Activated T-helper 1 cell treated with anti-CD3 and anti-CD28 coated beads, Interleukin-12 subunit alpha, Interleukin-12 subunit beta, Interleukin-2, Interleukin-4 antibody, amounts not matched to agents 30 ng/mL and 10 ng/mL and 1 ng/mL, durations not matched to agents 14 hours and 24 hours and 36 hours (primary cell): ENCODE measurements at regions not wholly inside any gene's neighbourhood (a gene's known extent, or its start where the extent isn't known, plus 50 kb on each side); places are given as distances from the start of the nearest gene placed in this dataset.
"Not testable (repeated sequence)": the region's sequence is repeated elsewhere in the genome, so short reads cannot be mapped to it uniquely, and the experiment has no call there.

Source experiments
- DNase-seq: peaks from one replicate; pipeline ENCODE4 v3.0.0; 2021; ENCODE audit warnings: low spot score
- H3K27ac Mint-ChIP-seq: one replicate; pipeline ENCODE4 v1.8.0; 2021; ENCODE audit warnings: mild to moderate bottlenecking, mixed read lengths
- H3K27me3 Mint-ChIP-seq: one replicate; pipeline ENCODE4 v1.8.0; 2022; ENCODE audit warnings: mild to moderate bottlenecking, moderate library complexity, mixed read lengths; ENCODE audit not compliant: insufficient read depth
- H3K36me3 Mint-ChIP-seq: one replicate; pipeline ENCODE4 v1.8.0; 2021; ENCODE audit warnings: low read depth, mixed read lengths
- H3K4me1 Mint-ChIP-seq: one replicate; pipeline ENCODE4 v1.8.0; 2021; ENCODE audit warnings: low read depth, mixed read lengths
- H3K4me3 Mint-ChIP-seq: one replicate; pipeline ENCODE4 v1.8.0; 2021; ENCODE audit warnings: mild to moderate bottlenecking, moderate library complexity, mixed read lengths
- H3K9me3 Mint-ChIP-seq: one replicate; pipeline ENCODE4 v1.8.0; 2021; ENCODE audit warnings: mixed read lengths
- intact Hi-C: fragments of 100-400 bp; cut with micrococcal nuclease; formaldehyde crosslinking; loops from one replicate; pipeline ENCODE4 v1.15.1; 2024

- H3K4me1 Mint-ChIP-seq = no peaks in the 10 kb centered on the region
- intact Hi-C loops = no loop called here
- no peaks in the 10 kb centered on the region for H3K9me3 Mint-ChIP-seq
- H3K4me3 Mint-ChIP-seq = no peak overlapping the region
- H3K27me3 Mint-ChIP-seq = peaks cover 5% of the 10 kb centered on the region
- no peaks in the 10 kb centered on the region for H3K36me3 Mint-ChIP-seq
- H3K27ac Mint-ChIP-seq = no peak overlapping the region
- DNase-seq = no peak
Observed at GRCh38 chr10:118820326-118821116, 65.8 kb upstream of the CACUL1 start.

GRCh38 chr10:118823256-118823907, 68.6 kb upstream of the CACUL1 start:
- no peak for DNase-seq
- intact Hi-C loops = no loop called here
- H3K4me3 Mint-ChIP-seq = no peak overlapping the region
- peaks cover 5% of the 10 kb centered on the region for H3K9me3 Mint-ChIP-seq
- no peaks in the 10 kb centered on the region for H3K4me1 Mint-ChIP-seq
- H3K27ac Mint-ChIP-seq = no peak overlapping the region
- no peaks in the 10 kb centered on the region for H3K36me3 Mint-ChIP-seq
- no peaks in the 10 kb centered on the region for H3K27me3 Mint-ChIP-seq

- no peak overlapping the region for H3K4me3 Mint-ChIP-seq
- no peak for DNase-seq
- peaks cover 7% of the 10 kb centered on the region for H3K9me3 Mint-ChIP-seq
- intact Hi-C loops = no loop called here
- no peak overlapping the region for H3K27ac Mint-ChIP-seq
- no peaks in the 10 kb centered on the region for H3K4me1 Mint-ChIP-seq
- H3K36me3 Mint-ChIP-seq = no peaks in the 10 kb centered on the region
- no peaks in the 10 kb centered on the region for H3K27me3 Mint-ChIP-seq
Observed at GRCh38 chr10:118827053-118827452, 72.3 kb upstream of the CACUL1 start.

DNA sequence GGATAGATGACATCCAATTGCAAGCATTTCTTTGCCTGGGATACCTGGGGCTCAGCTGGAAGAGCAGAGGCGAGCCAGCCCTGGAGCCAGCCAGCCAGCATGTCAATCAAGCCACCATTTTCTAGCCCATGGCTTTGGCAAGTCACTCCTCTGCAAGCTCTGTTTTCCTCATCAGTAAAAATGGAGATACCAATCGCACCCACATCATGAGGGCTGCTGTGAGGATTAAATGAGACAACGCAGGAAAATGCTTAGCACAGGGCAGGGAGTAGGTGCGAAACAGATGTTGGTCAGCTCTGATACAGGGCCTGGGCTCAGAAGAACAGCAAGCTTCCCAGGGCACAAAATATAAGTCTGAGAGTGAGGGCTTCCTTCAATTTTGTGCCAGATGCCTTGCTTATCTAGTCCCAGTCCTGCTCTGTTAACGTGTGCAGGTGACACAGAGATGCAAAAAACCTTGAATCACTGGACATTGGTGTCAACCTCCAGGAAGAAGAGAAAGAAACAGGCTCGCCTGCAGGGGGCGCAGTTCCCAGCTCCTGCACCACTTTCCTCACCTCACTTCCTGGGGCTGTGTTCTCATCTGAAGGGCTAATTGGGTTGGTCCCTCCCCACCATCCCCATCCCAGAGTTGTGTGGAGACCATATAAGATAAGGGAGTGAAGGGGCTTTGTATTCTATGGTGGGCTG, 72.8 kb upstream of the CACUL1 start:
- no peak overlapping the region for H3K27ac Mint-ChIP-seq
- H3K27me3 Mint-ChIP-seq = no peaks in the 10 kb centered on the region
- H3K4me3 Mint-ChIP-seq = no peak overlapping the region
- intact Hi-C loops = no loop called here
- peaks cover 7% of the 10 kb centered on the region for H3K9me3 Mint-ChIP-seq
- no peaks in the 10 kb centered on the region for H3K36me3 Mint-ChIP-seq
- DNase-seq = no peak
- no peaks in the 10 kb centered on the region for H3K4me1 Mint-ChIP-seq

GRCh38 chr10:118832241-118832651, 77.5 kb upstream of the CACUL1 start:
- no peak overlapping the region for H3K4me3 Mint-ChIP-seq
- no peaks in the 10 kb centered on the region for H3K27me3 Mint-ChIP-seq
- H3K4me1 Mint-ChIP-seq = no peaks in the 10 kb centered on the region
- intact Hi-C loops = no loop called here
- peaks cover 7% of the 10 kb centered on the region for H3K9me3 Mint-ChIP-seq
- H3K36me3 Mint-ChIP-seq = no peaks in the 10 kb centered on the region
- H3K27ac Mint-ChIP-seq = no peak overlapping the region
- no peak for DNase-seq

DNA sequence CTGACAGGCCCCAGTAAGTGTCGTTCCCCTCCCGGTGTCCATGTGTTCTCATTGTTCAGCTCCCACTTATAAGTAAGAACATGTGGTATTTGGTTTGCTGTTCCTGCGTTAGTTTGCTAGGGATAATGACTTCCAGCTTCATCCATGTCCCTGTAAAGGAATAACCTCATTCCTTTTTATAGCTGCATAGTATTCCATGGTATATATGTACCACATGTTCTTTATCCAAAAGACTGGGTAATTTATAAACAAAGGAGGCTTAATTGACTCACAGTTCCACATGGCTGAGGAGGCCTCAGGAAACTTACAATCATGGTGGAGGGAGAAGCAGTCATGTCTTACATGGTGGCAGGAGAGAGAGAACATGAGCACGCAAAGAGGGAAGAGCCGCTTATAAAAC, 79.6 kb upstream of the CACUL1 start:
- H3K9me3 Mint-ChIP-seq, H3K4me3 Mint-ChIP-seq, DNase-seq, H3K36me3 Mint-ChIP-seq, intact Hi-C loops, H3K4me1 Mint-ChIP-seq, H3K27me3 Mint-ChIP-seq, H3K27ac Mint-ChIP-seq: not testable (repeated sequence)

DNA sequence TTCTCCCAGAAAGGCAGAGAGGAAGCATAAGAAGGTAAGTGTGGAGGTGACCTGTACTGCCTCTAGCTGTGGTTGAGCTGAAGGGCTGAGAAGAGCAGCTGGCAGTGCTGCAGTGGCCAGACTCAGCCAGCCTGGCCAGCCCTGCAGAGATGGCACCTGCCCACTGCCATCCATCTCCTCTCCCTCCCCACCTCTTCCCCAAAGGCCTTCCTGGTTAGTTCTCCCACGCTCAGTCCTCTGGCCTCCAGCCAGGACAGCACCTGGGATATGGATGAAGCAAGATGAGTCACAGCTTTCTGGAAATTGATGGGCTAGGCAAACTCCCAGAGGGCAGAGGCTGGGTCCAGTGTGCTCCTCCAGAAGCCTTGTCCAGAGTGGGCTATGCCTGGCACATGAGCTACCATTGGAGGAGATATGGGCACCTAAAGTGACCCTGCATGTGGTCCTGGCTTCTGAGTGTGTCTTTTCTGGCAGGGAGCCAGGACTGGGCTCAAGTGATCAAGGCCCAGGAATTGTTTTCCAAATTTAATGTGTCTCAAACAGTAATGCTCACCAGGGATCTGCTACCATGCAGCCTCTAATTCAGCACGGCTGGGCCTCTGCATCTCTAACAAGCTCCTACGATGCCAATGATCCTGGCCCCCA, 81.0 kb upstream of the CACUL1 start:
- Mint-ChIP-seq H3K9me3 (peaks cover 13% of the 10 kb centered on the region), H3K27me3 (no peaks in the 10 kb centered on the region), H3K27ac (no peak overlapping the region), H3K36me3 (no peaks in the 10 kb centered on the region), H3K4me3 (no peak overlapping the region), H3K4me1 (peaks cover 7% of the 10 kb centered on the region)
- no peak for DNase-seq
- intact Hi-C loops = no loop called here

GRCh38 chr10:118838364-118838763, 83.6 kb upstream of the CACUL1 start:
- no peak for DNase-seq
- Mint-ChIP-seq H3K4me3 (no peak overlapping the region), H3K9me3 (peaks cover 13% of the 10 kb centered on the region), H3K4me1 (peaks cover 7% of the 10 kb centered on the region), H3K27me3 (no peaks in the 10 kb centered on the region), H3K36me3 (no peaks in the 10 kb centered on the region), H3K27ac (no peak overlapping the region)
- intact Hi-C loops = no loop called here

DNA sequence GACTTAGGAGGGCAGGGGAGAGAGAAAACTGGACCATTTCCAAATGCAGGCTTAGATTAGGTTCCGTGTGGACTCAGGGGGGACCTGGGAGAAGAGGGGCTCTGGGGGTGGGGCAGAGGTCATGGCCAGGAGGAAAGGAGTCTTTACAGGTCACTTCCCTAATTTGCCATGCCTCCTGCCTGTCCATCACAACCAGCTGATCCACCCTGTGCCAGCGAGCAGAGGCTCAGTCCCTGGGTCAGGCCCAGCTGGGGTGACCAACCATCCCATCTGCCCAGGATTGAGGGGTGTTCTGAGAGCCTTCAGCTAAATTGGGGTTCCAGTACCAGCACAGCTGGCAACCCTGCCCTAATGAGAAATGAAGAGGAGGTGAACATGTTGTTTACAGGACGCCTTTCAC, 84.6 kb upstream of the CACUL1 start:
- H3K9me3 Mint-ChIP-seq = peaks cover 13% of the 10 kb centered on the region
- intact Hi-C loops = no loop called here
- H3K4me1 Mint-ChIP-seq = peaks cover 7% of the 10 kb centered on the region
- H3K4me3 Mint-ChIP-seq = no peak overlapping the region
- no peak for DNase-seq
- no peaks in the 10 kb centered on the region for H3K27me3 Mint-ChIP-seq
- H3K27ac Mint-ChIP-seq = no peak overlapping the region
- H3K36me3 Mint-ChIP-seq = no peaks in the 10 kb centered on the region

- intact Hi-C loops = loop anchor here (10.0 kb wide), 1 partner anchor 115 kb away; no protein-coding TSS in a partner anchor
- Mint-ChIP-seq H3K4me3 (peak overlapping the region; percentile 11), H3K27me3 (no peaks in the 10 kb centered on the region), H3K9me3 (peaks cover 13% of the 10 kb centered on the region), H3K27ac (peak overlapping the region; percentile 52), H3K36me3 (no peaks in the 10 kb centered on the region), H3K4me1 (peaks cover 7% of the 10 kb centered on the region)
- DNase-seq = peak; percentile 11
Observed at GRCh38 chr10:118840071-118840775, 85.5 kb upstream of the CACUL1 start.

DNA sequence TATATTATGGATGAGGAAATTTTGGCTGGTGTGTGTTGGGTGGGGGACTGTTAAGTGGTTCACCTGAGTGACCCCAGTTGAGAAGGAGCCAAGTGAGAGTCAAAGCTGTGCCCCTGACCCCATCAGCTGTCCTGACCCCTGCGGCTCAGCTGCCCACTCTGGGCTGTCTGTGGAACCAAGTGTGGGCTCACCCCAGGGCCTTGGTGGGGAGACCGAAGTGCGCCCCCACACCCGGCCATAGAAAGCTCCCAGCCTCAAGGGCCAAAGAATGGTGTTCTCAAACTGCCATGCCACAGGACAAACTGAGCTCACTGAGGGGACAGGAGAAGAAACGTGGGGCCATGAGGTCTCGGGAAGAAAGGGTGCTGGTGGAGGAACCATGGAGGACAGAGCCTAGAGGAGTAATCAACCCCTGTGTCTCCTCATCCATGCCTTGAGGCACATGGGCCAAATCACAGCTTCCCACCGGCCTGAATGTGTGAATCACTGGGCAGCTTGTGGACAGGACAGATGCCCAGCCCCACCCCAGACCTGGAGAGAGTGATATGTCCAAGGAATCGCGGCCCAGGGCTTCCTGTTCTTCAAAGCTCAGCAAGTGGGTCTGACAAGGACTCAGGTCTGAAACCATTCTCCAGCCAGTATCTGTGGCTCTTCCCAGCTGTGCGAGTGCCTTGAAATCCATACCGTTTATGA, 86.2 kb upstream of the CACUL1 start:
- no peak overlapping the region for H3K4me3 Mint-ChIP-seq
- peaks cover 7% of the 10 kb centered on the region for H3K4me1 Mint-ChIP-seq
- no peak for DNase-seq
- peaks cover 13% of the 10 kb centered on the region for H3K9me3 Mint-ChIP-seq
- intact Hi-C loops = loop anchor here (10.0 kb wide), 1 partner anchor 116 kb away; no protein-coding TSS in a partner anchor
- no peaks in the 10 kb centered on the region for H3K36me3 Mint-ChIP-seq
- no peak overlapping the region for H3K27ac Mint-ChIP-seq
- no peaks in the 10 kb centered on the region for H3K27me3 Mint-ChIP-seq
